PC-3 (cell line): ENCODE measurements at regions not wholly inside any gene's neighbourhood (a gene's known extent, or its start where the extent isn't known, plus 50 kb on each side); places are given as distances from the start of the nearest gene placed in this dataset.

Source experiments
- EZH2 ChIP-seq: fragments of 300-600 bp; sonication (generic); IDR thresholded peaks from one replicate; pipeline ENCODE4 v1.6.1; 2017; ENCODE audit warnings: antibody characterized with exemption, mild to moderate bottlenecking, low read length; ENCODE audit not compliant: unreplicated experiment
- EZH2phosphoT487 ChIP-seq: fragments of 300-600 bp; sonication (generic); IDR thresholded peaks from 2 replicates; pipeline ENCODE4 v1.6.1; 2018; ENCODE audit warnings: mild to moderate bottlenecking, antibody characterized with exemption, low read length, borderline replicate concordance
- TF ChIP-seq, protein P1 (sequence below): fragments of 300-600 bp; sonication (generic); conservative IDR thresholded peaks from 2 replicates; pipeline ENCODE4 v1.5.1; 2017; ENCODE audit warnings: antibody characterized with exemption, low read depth, mild to moderate bottlenecking, low read length

DNA sequence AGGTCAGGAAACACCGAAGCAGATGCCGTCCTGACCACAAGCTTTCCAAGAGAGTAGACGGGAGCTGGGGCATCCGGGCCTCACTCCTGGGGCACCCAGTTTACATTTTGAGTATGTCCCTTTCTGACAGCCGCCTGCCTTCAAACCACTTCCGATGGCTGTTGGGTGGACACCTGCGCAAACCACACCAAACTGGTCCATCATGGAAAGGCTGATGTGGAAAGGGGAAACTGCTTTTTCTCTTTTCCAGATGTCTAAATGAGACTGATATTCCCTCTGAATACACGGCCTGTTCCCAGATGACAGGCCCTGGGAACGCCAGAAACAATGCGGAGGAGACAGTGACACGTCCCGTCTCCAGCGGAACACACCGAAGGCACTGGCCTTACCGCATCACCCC is 290.0 kb upstream of the SALL3 start:
- TF ChIP-seq, protein P1, sequence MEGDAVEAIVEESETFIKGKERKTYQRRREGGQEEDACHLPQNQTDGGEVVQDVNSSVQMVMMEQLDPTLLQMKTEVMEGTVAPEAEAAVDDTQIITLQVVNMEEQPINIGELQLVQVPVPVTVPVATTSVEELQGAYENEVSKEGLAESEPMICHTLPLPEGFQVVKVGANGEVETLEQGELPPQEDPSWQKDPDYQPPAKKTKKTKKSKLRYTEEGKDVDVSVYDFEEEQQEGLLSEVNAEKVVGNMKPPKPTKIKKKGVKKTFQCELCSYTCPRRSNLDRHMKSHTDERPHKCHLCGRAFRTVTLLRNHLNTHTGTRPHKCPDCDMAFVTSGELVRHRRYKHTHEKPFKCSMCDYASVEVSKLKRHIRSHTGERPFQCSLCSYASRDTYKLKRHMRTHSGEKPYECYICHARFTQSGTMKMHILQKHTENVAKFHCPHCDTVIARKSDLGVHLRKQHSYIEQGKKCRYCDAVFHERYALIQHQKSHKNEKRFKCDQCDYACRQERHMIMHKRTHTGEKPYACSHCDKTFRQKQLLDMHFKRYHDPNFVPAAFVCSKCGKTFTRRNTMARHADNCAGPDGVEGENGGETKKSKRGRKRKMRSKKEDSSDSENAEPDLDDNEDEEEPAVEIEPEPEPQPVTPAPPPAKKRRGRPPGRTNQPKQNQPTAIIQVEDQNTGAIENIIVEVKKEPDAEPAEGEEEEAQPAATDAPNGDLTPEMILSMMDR = no peak
- TF ChIP-seq EZH2phosphoT487 (no peak), EZH2 (no peak)
